Transverse colon (tissue), 4 donors: ENCODE measurements at regions not wholly inside any gene's neighbourhood (a gene's known extent, or its start where the extent isn't known, plus 50 kb on each side); places are given as distances from the start of the nearest gene placed in this dataset.
A peak's percentile ranks its signal among the peaks of the same experiment; 100 is the strongest.

Experiments used
- DNase-seq: peaks from one replicate; pipeline ENCODE4 v3.0.0-alpha.2; 2019
- H3K27ac ChIP-seq, 4 donors: fragments of 200-600 bp; sonication (generic); 2 replicates each; pipeline ENCODE4 v1.5.1; 2016 to 2018; ENCODE audit warnings: inconsistent platforms in 4 of 4
- H3K27me3 ChIP-seq: fragments of 200-600 bp; sonication (generic); 2 replicates; pipeline ENCODE4 v1.5.1; 2017; ENCODE audit warnings: inconsistent platforms
- H3K36me3 ChIP-seq, 4 donors: fragments of 200-600 bp; sonication (generic); 2 replicates each; pipeline ENCODE4 v1.5.1; 2017 to 2019; ENCODE audit warnings: inconsistent platforms in 4 of 4
- H3K4me1 ChIP-seq, 4 donors: fragments of 200-600 bp; sonication (generic); 2 replicates each; pipeline ENCODE4 v1.5.1; 2017 to 2020; ENCODE audit warnings: inconsistent platforms in 4 of 4
- H3K4me3 ChIP-seq, 4 donors: fragments of 200-600 bp; sonication (generic); 1 replicate in 1 of 4; 2 replicates in 3 of 4; pipeline versions ENCODE4 v1.5.1 to v1.6.1; 2017 to 2019; ENCODE audit warnings: inconsistent platforms in 4 of 4
- H3K9me3 ChIP-seq, 2 donors: fragments of 200-600 bp; sonication (generic); 2 replicates each; pipeline ENCODE4 v1.5.1; 2017 to 2019; ENCODE audit warnings: inconsistent platforms in 2 of 2
- CTCF ChIP-seq, 5 experiments: fragments of 200-600 bp in 3 of 5; fragments of 450-650 bp in 2 of 5; sonication (generic) in 3 of 5; IDR thresholded peaks; 1 replicate in 2 of 5; 2 replicates in 3 of 5; pipeline ENCODE4 v1.5.1; 2016 to 2017; ENCODE audit warnings: antibody characterized with exemption in 5 of 5, inconsistent platforms in 3 of 5, mild to moderate bottlenecking in 2 of 5, moderate library complexity in 1 of 5
- EP300 ChIP-seq: sonication (generic); formaldehyde crosslinking; IDR thresholded peaks from one replicate; pipeline ENCODE4 v1.6.1; 2017; ENCODE audit warnings: antibody characterized with exemption, low read depth
- POLR2A ChIP-seq: fragments of 450-650 bp; IDR thresholded peaks from one replicate; pipeline ENCODE4 v1.6.1; 2016; ENCODE audit warnings: antibody characterized with exemption, mild to moderate bottlenecking, moderate library complexity
- POLR2AphosphoS5 ChIP-seq, 3 donors: sonication (generic); formaldehyde crosslinking; IDR thresholded peaks; one replicate each; pipeline ENCODE4 v1.6.1; 2016; ENCODE audit warnings: antibody characterized with exemption in 3 of 3
- WGBS, 2 donors: methylation state at CpG; one replicate each; pipeline ENCODE4 v1.1.5; 2018; ENCODE audit warnings: low coverage in 1 of 2; 5-methylcytosine and 5-hydroxymethylcytosine counted together
- in situ Hi-C, 4 donors: fragments of 200-750 bp; cut with MboI; loops; one replicate each; pipeline versions ENCODE4 v1.15.0 to v1.15.1; 2017; ENCODE audit warnings: low sequenced_read_pairs in 3 of 4, low pct_ligation_motif_present in 1 of 4, low pct_unique_long_range_greater_than_20kb in 1 of 4
- intact Hi-C: fragments of 100-400 bp; cut with DNase I; formaldehyde crosslinking; loops from one replicate; pipeline ENCODE4 v1.15.1; 2023; ENCODE audit warnings: low total_unique reads

DNA sequence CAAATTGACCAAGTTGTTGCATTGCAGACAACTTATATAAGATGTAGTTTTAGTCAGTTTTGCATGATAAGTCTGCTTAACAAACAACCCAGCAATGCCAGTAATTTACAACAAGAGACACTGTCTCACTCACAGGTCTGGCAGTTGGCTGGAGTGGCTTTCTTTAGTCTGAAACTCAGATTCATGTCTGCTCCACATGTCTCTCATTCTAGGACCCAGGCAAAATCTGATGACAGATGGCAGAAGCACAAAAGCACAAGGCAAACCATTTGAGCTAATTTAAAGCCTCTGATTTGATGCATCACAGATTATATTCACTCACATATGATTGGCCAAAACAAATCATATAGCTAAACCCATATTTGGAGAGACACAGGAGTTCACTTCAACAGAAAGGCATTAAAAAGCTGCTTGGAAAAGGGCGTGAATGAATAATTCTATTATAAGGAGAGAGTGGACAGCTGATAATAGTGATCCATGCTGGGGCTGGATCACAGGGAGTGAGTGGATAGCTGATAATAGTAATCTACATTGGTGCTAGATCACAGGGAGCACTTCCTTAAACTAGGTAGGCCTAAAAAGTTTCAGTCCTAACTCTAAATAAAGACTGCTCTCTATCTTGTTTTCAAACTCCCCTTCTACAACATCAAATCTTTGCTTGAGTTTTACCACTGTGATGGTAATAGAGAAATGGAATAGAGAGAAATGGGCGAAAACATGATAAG, 593.2 kb upstream of the ZNF804A start:
- H3K27me3 ChIP-seq: no peaks in the 10 kb centered on the region
- no peaks in the 10 kb centered on the region for H3K9me3 ChIP-seq
- H3K27ac ChIP-seq: no peak overlapping the region
- no peak for TF ChIP-seq EP300
- no peak for TF ChIP-seq POLR2A
- TF ChIP-seq POLR2AphosphoS5 (IDR thresholded peaks at IDR 0.05): no peak
- H3K4me3 ChIP-seq: no peak overlapping the region
- 91 to 93% methylated on average over 2 of the region's 2 CpGs for WGBS, 2 donors
- peaks cover 0 to 20% (median 4%) of the 10 kb centered on the region in 4 donors for H3K4me1 ChIP-seq
- H3K36me3 ChIP-seq: no peaks in the 10 kb centered on the region
- intact Hi-C loops: no loop called here
- no peak for DNase-seq
- in situ Hi-C loops: no loop called here

DNA sequence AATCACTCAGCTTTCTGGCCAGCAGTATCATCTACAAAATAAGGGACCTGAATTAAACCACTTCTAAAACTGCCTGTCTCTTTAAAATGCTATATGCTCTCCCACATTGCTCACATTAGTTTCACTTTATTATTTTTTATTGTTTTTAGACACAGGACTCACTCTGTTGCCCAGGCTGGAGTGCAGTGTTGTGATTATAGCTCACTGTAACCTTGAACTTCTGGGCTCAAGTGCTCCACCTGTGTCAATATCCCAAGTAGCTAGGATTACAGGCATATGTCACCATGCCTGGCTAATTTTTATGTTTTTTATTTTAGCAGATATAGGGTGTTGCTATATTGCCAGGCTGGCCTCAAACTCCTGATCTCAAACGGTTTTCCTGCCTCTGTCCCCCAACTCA, 591.3 kb upstream of the ZNF804A start:
- Histone ChIP-seq H3K4me3 (no peak overlapping the region), H3K27me3 (no peaks in the 10 kb centered on the region), H3K9me3 (no peaks in the 10 kb centered on the region), H3K4me1 (peaks cover 0 to 20% (median 4%) of the 10 kb centered on the region in 4 donors), H3K27ac (peak overlapping the region in 3 of 4 donors; percentile 24 to 44 (median 40)), H3K36me3 (no peaks in the 10 kb centered on the region)
- DNase-seq: peak; percentile 38
- intact Hi-C loops: no loop called here
- in situ Hi-C loops: no loop called here
- WGBS, 2 donors: 20 to 63% methylated on average over 1 of the region's 1 CpG
- no peak for TF ChIP-seq POLR2A
- no peak for TF ChIP-seq POLR2AphosphoS5 (IDR thresholded peaks at IDR 0.05)
- peak in 1 of 5 experiments; percentile 5 for TF ChIP-seq CTCF (IDR thresholded peaks at IDR 0.05)
- TF ChIP-seq EP300: no peak

GRCh38 chr2:184026961-184027360, 571.4 kb upstream of the ZNF804A start:
- no peaks in the 10 kb centered on the region for H3K36me3 ChIP-seq
- no peaks in the 10 kb centered on the region for H3K4me1 ChIP-seq
- no peaks in the 10 kb centered on the region for H3K27me3 ChIP-seq
- H3K4me3 ChIP-seq: no peak overlapping the region
- in situ Hi-C loops: no loop called here
- 63 to 83% methylated on average over 1 of the region's 1 CpG for WGBS, 2 donors
- no peak overlapping the region for H3K27ac ChIP-seq
- DNase-seq: no peak
- no peaks in the 10 kb centered on the region for H3K9me3 ChIP-seq
- intact Hi-C loops: no loop called here
- TF ChIP-seq CTCF (IDR thresholded peaks at IDR 0.05) (no peak), POLR2A (no peak), POLR2AphosphoS5 (IDR thresholded peaks at IDR 0.05) (no peak), EP300 (no peak)

- in situ Hi-C loops: no loop called here
- H3K4me3 ChIP-seq: no peak overlapping the region
- no peaks in the 10 kb centered on the region for H3K4me1 ChIP-seq
- TF ChIP-seq POLR2A (no peak), POLR2AphosphoS5 (IDR thresholded peaks at IDR 0.05) (no peak), EP300 (no peak), CTCF (IDR thresholded peaks at IDR 0.05) (no peak)
- no peaks in the 10 kb centered on the region for H3K36me3 ChIP-seq
- intact Hi-C loops: no loop called here
- 77 to 79% methylated on average over 6 of the region's 6 CpGs for WGBS, 2 donors
- DNase-seq: no peak
- H3K27ac ChIP-seq: no peak overlapping the region
- no peaks in the 10 kb centered on the region for H3K27me3 ChIP-seq
- H3K9me3 ChIP-seq: no peaks in the 10 kb centered on the region
These were observed 568.1 kb upstream of the ZNF804A start for GRCh38 chr2:184030245-184030644.
